22Rv1 (cell line): ENCODE measurements at regions not wholly inside any gene's neighbourhood (a gene's known extent, or its start where the extent isn't known, plus 50 kb on each side); places are given as distances from the start of the nearest gene placed in this dataset.

Experiments used
- H3K27ac ChIP-seq: fragments of 450-650 bp; 2 replicates; pipeline ENCODE4 v1.5.1; 2017
- ZFX ChIP-seq: fragments of 450-650 bp; IDR thresholded peaks from 2 replicates; pipeline ENCODE4 v1.6.1; 2017; ENCODE audit warnings: antibody characterized with exemption, borderline replicate concordance
- TF ChIP-seq, protein P1 (sequence below): fragments of 450-650 bp; IDR thresholded peaks from 2 replicates; pipeline ENCODE4 v1.5.1; 2017; ENCODE audit warnings: mild to moderate bottlenecking

DNA sequence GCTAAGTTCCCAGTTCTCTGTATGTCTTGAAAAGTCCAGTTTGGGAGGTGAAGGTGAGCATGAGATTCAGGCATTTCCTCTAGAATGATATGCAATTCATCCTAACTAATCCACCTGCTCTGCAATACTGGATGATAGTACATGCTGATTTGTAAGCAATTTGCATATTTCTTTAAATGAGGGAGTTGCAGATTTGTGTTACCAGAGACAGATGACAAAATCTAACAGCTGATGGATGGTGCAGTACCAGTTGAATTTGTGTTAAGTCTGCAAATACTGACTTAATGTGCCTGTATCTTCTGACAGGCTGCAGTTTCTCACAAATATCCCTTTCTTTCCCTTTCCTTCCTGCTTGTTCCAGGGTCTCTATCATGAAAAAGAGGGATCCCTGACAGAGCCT lies 76.4 kb upstream of the MBIP start:
- H3K27ac ChIP-seq: no peak overlapping the region
- no peak for TF ChIP-seq ZFX
- TF ChIP-seq, protein P1, sequence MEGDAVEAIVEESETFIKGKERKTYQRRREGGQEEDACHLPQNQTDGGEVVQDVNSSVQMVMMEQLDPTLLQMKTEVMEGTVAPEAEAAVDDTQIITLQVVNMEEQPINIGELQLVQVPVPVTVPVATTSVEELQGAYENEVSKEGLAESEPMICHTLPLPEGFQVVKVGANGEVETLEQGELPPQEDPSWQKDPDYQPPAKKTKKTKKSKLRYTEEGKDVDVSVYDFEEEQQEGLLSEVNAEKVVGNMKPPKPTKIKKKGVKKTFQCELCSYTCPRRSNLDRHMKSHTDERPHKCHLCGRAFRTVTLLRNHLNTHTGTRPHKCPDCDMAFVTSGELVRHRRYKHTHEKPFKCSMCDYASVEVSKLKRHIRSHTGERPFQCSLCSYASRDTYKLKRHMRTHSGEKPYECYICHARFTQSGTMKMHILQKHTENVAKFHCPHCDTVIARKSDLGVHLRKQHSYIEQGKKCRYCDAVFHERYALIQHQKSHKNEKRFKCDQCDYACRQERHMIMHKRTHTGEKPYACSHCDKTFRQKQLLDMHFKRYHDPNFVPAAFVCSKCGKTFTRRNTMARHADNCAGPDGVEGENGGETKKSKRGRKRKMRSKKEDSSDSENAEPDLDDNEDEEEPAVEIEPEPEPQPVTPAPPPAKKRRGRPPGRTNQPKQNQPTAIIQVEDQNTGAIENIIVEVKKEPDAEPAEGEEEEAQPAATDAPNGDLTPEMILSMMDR: no peak

DNA sequence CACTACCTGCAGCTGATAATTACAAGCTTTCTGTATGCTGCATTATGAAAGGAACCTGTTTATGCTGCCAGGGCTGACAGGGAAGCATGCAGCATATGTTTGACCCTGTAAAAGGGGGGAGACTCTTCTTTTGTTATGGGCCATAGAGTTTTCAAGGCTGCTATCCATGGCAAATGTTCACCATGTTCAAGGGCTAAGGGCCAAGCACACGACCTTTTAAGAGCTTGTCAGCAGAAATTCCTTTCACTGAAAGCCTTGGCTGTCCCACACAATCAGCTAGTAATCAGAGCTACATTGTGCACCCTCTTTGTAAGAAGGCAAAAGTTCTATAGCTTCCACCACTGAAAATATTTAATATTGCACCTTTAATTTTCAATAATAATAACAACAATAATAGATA lies 74.2 kb upstream of the MBIP start:
- no peak overlapping the region for H3K27ac ChIP-seq
- TF ChIP-seq, protein P1: no peak
- no peak for TF ChIP-seq ZFX

GRCh38 chr14:36390718-36391117 lies 70.3 kb upstream of the MBIP start:
- no peak overlapping the region for H3K27ac ChIP-seq
- no peak for TF ChIP-seq ZFX
- TF ChIP-seq, protein P1: no peak

GRCh38 chr14:36383767-36384431 lies 63.5 kb upstream of the MBIP start:
- no peak for TF ChIP-seq ZFX
- TF ChIP-seq, protein P1: no peak
- H3K27ac ChIP-seq: no peak overlapping the region

GRCh38 chr14:36373982-36374673 lies 53.7 kb upstream of the MBIP start:
- no peak overlapping the region for H3K27ac ChIP-seq
- TF ChIP-seq ZFX: no peak
- TF ChIP-seq, protein P1: peak; percentile 92
